ENCODE measurements at regions not wholly inside any gene's neighbourhood (a gene's known extent, or its start where the extent isn't known, plus 50 kb on each side); places are given as distances from the start of the nearest gene placed in this dataset.
A peak's percentile ranks its signal among the peaks of the same experiment; 100 is the strongest.

DNA sequence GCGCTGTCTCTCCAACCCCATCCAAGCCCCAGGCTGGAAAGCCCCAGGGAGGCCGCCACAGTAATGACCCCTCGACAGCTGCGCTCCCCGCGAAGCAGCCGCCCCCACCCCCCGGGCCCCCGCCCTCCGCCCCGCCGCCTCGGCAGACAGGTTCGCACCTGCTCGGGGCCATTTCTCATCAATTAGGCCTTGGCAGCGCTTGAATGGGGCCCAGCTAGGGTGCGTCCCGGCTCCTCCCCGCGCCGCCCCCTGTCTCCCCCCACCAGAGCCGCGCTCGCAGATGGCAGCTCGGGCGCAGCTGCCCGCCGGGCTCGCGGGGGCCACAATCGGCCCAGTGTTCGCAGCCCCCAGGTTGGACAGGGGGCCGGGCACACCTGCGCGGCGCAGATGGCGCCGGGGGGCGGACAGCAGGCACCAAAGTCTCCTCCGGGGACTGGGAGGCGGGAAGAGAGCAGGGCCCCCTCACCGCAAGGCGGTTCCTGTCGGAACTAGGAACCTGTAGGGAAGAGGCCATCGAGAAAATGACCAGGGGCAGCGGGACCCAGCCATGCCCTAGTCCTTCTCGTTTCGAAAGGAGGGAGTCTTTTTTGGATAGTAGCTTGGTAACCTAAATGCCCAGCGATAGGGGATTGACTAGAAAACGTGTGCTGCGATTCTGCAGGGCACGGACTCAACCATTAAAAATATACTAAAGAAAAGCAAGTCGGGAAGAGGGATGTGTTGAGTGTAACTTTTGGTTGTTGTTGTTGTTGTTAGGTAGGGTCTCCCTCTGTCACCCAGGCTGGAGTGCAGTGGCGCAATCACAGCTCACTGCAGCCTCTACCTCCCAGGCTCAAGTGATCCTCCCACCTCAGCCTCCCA lies 83.2 kb upstream of the EYA2 start:
- peak; percentile 28 for ATAC-seq

DNA sequence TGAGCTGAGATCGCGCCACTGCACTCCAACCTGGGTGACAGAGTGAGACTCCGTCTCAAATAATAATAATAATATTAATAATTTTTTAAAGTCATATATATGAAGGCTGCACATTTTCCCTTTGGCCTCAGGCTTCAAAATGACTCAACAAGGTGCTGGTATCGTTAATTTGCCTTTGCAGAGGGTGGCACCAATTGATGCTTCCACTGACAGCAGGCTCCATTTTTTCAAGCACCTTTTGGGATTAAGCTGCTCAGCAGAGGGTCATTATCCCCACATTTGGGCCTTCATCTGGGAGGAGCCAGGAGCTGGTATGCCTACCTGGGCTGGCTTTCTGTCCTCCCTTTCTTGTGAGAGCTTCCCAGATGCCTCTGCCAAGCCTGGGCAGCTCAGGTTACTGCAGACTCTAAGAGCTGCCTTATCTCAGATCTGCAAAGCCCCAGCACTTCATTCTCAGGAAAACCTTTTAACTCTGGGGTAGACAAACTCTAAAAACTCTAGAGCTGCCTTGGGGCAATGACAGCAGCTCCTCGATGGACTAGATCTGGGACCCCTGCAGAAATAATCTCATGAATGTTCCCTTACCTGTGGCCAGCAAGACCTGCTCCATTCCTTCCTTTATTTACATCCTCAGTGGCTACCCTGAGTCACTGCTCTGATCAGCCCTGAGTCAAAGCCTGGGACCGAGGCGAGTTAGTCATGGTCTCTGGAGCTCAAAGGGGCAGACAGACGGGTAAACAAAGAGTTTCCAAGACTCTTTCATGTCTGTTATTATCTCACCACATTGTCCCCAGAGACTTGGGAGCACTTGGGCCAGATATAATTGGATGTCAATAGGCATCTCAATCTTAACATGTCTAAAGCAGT lies 80.0 kb upstream of the EYA2 start:
- peak; percentile 79 for ATAC-seq

DNA sequence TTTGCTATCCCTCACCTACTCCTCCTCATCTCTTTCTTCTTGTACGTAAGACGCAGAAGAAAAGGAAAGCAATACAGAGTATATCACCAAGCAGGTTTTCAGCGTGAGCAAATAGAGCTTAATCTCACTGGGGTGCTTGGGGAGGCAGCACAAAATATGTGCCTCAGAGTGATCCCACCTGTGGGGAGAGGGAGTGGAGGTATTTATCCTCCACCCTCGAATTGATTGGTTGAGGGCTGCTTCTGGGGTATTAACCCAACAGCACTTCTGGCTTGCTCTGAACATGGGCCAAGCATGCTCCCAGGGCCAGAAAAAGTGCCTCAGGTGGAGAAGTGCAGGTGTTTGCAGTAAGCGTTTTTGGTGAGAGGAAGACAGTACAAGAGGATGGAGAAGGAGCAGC lies 78.5 kb upstream of the EYA2 start:
- no peak for ATAC-seq

DNA sequence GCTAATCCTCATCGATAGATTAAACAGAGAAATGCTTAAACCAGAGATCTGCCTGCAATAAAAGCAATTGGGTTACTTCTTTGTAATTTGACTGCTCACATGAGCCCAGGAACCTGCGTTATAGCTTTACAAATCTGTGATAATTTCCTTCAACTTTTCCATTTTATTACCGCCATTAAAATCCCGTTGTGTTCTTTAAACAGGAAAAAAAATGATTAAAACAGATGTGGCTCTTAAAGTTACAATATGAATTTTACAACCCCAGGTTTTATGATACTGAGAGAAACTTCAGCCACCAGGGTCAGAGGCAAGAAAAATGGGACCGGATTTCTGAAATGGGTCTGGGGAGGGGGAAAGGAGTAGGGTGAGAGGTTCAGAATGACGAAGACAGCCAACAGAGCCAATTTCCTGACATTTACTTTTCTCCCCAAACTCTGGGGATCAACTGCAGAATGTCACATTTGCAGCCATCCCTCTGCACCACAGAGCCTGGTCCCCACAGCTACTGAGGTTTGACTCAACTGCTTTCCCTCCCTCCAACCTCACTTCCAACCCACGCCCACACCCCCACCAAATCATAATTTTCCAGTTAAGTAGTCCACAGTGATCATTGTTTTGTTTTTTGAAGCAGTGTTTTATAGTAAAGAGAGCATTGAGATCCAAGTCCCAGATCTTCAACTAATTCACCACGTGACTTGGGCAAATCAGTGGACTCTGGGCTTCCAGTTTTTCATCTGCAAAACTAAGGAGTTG lies 77.6 kb upstream of the EYA2 start:
- ATAC-seq = no peak

DNA sequence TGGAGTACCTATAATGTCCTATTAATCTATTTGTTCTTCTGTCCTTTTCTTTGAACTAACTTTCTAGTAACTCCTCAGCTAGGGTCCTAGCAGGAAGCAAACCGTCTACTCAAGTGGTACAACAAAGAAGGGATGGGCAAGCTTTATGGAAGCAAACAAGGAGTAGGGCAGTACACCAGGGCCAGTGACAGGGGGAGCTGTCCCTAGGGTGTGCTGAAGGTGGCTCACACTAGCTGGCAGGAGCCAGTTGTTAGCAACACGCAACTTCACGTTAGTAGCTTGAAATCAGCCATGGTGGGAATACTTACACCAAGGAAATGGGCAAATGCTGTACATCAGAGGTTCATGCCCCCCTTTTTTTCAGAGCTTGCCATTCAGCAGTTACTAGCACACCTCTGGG lies 74.0 kb upstream of the EYA2 start:
- peak; percentile 50 for ATAC-seq

DNA sequence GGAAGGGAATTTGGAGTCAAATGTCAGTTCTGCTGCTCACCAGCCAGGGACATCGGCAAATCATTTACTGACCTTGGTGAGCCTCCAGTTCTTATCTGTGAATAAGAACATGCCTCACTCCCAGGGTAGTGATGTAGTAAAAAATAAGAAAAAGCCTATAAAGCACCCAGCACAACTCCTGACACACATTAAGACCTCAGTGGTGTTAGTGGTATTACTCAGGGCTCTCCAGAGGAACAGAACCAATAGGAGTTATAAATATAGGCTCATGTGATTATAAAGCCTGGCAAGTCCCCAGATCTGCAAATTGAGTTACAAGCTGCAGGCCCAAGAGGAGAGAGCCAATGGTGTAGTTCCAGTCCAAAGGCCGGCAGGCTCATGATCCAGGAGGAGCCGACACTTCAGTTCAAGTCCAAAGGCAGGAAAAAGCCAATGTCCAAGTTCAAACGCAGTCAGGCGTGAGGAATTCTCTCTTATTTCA lies 71.3 kb upstream of the EYA2 start:
- no peak for ATAC-seq

DNA sequence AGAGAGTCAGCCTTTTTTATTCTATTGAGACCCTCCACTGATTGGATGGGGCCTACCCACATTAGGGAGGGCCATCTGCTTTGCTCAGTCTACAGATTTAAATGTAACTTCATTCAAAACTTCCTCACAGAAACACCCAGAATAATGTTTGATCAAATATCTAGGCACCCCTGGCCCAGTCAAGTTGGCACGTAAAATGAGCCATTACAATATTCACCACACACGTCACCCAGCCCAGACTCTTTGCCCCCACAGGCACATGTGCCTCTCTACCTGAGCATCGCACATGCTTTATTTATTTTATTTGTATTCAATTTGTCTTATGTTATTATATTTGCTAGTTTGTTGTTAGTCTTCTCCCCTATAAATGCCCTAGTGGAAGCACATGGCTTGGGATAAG lies 70.9 kb upstream of the EYA2 start:
- ATAC-seq = no peak

DNA sequence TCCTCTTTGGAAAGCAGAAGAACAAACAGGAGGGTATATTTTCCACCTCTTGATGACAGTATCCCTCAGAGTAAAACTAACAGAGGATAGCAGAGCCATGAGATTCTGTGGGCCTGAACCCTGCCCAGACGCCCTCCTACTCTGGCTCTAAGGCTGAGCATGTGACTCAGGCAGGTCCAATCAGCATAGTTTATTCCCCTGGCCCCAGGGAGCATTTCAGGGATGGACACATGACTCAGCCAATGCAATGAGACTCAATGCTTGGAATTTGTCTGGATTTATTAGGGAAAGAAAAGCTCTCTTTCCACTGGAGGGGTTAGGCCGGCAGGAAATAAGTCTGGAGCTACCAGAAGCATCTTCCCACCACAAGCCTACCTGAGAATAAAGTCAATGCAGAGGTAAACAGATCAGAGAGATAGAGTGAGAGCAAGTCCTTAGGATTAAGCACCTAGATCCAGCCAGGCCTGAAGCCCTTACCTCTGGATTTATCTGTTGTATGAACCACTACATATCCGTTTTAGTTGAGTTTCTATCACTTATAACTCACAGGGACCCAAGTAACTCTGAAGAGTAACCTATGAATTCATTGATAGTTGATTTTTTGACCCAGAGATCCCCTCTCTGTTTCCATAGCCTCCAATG lies 68.2 kb upstream of the EYA2 start:
- ATAC-seq = no peak

DNA sequence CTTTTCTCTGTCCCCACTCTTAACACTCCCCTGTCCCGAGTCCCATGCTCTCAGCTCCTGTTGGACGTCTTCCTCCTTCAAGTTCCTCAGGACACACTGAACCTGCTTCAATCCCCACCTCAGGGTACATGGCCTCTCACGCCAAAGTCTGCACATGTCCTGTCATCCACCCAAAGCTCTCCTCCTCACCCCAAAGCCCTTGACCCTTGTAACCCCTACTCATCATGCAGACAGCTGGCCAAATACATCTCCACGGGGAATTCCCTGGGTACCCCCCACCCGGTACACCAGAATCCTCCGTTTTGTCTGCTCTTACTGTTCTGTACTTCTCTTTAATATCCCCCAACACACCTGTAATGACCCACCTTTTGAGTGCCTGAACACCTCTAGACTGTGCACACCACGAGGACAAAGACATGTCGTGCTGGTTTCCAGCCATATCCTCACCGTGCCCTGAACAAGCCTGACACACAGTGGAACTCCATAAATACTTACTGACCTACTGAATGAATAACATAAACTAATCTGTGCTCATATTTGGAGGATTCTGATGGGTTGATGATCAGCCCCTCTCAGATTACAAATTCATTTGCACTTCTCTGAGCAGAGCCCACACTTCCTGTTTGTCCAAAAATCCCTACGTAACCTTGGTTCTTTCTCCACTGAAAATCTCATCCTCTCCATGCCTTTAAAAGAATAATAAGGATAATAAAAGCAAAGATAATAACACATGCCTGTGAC lies 66.8 kb upstream of the EYA2 start:
- ATAC-seq = no peak

DNA sequence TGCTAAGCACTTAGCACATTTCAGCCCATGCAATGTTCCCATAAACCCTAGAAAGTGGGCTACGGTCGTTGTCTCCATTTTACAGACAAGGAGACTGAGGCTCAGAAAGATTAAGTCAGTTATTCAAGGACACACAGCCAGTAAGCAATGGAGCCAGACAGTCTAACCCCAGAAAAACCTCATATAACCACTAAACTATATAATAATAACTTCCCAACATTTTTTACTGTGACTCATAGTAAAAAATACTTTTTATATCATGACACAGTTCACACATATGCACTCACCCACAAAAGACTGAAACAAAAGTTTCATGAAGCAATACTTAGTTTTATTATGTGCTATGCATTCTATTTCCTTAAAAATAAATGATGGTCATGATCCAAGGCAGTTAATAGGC lies 66.2 kb upstream of the EYA2 start:
- ATAC-seq = no peak

DNA sequence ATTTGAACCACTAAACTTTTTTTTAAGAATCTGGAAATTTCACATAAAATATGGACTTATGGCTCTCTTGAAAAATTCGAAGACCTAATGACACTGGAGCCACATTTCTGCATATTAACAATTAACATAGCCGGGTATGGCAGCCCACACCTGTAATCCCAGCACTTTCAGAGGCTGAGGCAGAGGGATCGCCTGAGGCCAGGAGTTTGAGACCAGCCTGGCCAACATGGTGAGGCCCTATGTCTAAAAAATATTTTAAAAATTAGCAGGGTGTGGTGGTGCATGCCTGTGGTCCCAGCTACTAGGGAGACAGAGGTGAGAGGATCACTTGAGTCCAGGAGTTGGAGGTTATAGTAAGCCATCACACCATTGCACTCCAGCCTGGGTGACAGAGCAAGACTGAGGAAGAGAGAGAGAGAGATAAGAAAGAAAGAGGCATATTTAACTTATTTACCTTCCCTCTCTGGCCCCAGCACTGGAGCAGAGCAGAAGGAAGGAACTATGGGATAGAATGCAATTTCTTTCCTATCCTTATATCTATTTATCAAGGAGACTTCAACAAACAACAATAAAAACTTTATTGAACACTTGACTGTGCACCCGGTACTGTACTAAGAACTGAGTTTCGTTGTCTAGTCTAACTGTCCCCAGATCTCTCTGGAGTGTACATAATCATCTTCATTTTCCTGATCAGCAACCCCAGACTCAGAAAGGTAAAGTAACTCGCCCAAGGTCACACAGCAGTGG lies 63.6 kb upstream of the EYA2 start:
- ATAC-seq = no peak

DNA sequence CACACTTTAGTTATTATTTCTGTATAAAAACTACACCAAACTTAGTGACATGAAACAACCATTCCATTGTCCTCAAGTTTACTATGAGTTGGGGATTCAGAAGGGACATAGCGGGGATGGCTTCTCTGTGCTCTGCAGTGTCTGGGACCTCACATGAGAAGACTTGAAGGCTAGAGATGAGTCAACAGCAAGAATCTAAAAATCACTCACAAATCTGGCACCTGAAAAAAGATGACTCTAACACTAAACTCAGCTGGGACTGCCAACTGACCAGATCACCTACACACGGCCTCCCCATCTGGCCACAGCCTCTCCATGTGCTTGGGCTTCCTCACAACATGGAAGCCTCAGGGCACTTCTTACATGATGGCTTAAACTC lies 63.0 kb upstream of the EYA2 start:
- ATAC-seq = no peak

DNA sequence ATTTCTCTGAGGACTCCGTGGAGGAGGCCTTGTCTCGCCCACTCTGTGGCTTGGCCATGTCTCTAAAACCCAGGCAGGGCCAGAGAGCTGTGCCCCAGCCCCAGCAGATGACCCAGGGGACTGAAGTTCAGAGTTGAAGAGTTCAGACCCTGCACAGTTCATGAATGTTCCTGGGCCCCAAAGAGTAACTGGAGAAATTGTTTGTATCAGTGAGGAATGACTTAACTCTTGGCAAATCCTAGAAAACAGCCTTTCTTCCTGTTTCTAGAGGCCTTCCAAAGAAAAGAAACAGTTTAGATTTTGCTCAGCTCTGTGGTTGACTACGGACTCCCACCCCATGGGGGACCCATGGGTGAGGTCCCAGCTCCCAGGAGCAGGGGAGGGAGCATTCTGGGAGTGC lies 62.1 kb upstream of the EYA2 start:
- no peak for ATAC-seq

DNA sequence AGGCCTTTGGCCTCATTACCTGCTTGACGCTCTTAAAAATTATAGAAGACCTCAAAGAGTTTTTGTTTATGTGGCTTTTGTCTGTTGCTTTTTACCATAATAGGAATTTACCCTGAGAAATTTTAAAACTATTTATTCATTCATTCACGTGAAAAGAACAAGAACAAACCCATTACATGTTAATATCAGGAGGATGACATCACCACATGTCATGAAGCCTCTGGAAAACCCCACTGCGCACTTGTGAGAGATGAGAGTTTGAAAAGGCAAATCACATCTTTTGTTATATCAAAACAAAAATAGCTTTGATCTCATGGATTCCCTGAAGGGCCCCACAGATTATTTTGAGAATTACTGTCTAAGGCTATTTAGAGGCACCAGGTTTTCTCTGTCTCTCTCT lies 61.3 kb upstream of the EYA2 start:
- ATAC-seq = no peak

DNA sequence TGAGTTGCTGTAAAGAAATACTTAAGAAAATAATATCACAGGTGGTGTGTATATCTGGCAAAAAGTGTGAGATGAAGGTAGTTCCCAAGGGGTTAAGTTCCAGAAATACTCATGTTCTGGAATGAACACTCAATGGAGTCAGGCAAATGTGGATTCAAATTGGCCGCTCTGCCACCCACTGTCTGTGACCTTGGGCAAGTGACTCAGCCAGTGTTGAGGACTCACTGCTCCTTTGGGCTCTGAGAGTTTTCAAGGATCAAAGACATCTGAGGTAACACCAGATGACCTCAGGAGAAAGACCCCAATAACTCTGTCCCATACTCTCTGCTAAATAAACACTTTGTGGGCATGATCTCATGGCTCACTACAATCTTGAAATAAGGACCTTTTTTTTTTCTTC lies 59.2 kb upstream of the EYA2 start:
- ATAC-seq = no peak

DNA sequence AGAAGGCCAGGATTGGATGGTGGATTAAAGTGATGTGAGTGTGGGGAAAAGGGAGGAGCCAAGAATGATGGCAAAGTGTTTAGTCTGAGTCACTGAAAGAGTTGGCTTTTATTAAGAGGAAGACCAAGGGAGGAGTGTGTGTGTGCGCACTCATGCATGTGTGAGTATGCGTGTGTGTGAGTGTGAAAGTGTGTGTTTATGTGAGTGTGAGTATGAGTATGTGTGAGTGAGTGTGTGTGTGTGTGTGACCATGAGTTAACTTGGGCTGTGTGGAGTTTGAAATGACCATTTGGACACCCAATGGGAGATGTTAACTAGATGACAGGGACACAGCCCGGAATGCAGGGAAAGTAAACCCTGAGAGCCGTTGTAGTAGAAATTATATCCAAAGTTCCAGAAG lies 57.6 kb upstream of the EYA2 start:
- no peak for ATAC-seq

DNA sequence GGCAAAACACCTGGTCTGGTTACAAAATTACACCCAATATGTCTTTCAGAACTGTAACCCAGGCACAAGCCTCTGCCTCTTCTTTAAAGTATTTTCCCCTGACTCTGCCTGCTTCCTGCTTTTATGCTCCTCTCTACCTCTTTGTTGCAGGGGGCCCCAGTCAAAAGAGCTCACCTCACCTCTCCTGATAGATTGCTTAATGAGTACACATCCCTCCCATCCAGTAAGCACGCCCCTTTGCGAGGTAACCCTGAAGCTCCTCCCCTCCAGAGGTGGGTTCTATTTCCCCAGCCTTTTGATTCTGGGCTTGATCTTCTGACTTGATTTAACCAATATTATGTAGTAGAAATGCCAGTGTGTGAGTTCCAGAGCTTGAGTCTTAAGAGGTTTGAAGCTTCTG lies 56.6 kb upstream of the EYA2 start:
- ATAC-seq = no peak

DNA sequence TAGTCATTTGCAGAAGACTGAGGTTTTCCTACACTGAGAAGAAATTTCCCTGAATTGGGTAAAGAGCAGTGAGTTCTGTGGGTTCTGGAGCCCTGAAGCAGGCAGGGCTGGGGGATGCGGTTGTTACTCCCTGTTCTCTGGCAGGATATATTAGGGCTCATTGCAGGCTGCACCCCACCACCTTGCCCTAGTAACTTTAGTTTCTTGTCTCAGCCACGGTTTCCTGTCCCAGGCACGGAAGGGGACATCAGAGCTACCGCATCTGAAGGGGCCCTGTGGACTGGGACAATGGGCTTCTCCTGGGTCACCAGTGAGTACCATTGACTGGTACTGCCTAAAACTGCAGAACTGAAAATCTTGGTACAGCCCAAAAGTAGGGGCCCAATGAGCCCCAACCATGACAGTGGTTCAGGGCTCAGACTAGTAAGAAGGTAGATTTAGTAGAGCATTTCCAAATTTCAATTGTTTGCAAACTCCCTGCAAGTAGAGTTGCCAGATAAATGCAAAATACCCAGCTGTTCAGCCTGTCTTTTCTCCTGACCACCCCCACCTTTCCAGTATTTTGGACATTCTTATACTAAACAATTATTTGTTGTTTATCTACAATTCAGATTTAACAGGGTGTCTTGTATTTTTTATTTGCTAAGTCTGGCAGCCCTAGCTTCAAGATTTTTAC lies 54.5 kb upstream of the EYA2 start:
- ATAC-seq = no peak

Data from esophagus mucosa (tissue), 1 donor.